ENCODE measurements at regions not wholly inside any gene's neighbourhood (a gene's known extent, or its start where the extent isn't known, plus 50 kb on each side); places are given as distances from the start of the nearest gene placed in this dataset.

GRCh38 chr22:48897645-48898370 lies 929.9 kb downstream of the BRD1 start:
- no peak for DNase-seq (ENCODE audit: low read depth)

- no peak for DNase-seq (ENCODE audit: low read depth)
These were observed 930.7 kb downstream of the BRD1 start for GRCh38 chr22:48896766-48897644.

- DNase-seq (ENCODE audit: low read depth) = no peak
These were observed 931.6 kb downstream of the BRD1 start for GRCh38 chr22:48895831-48896765.

DNA sequence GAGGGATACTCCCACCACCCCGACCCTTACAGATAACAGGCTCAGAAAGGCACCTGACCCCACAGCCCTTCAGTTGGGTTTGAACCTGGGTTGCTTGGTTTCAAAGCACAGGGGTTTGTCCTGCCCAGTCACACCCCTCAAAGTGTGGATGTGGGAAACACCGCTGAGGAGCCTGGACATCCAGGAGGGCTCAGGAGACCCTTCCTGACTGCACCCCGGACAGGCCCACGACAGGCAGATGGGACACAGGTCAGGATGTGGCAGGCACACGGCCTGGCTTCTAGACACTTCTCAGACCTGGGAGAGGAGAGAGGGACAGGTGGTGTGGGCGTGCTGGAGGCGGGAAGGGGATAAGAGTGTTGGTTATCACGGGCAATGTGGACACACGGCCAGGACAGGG lies 932.3 kb downstream of the BRD1 start:
- no peak for DNase-seq (ENCODE audit: low read depth)

DNA sequence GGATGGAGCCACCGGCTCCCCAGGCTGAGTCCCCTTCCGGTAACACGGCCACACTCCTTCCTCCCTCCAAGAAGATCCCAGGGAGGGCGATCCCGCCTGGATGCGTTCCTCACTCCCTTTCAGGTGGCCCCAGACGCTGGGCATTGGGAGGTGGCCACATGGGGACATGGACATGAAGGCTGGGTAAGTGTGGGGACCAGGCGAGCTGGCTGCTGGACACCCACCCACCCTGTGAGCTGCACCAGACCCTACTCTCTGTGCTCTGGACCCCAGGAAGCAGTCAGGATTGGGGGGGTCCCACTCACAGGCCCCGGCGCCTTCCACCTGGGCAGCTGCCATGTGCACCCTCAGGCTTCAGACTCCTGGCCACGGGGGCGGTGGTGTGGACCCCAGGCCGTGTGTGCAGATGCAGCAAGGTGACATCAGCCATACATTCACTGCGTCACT lies 932.8 kb downstream of the BRD1 start:
- no peak for DNase-seq (ENCODE audit: low read depth)

GRCh38 chr22:48894064-48894671 lies 933.5 kb downstream of the BRD1 start:
- no peak for DNase-seq (ENCODE audit: low read depth)

- no peak for DNase-seq (ENCODE audit: low read depth)
These were observed 934.2 kb downstream of the BRD1 start for GRCh38 chr22:48893288-48894063.

GRCh38 chr22:48892578-48893287 lies 934.9 kb downstream of the BRD1 start:
- no peak for DNase-seq (ENCODE audit: low read depth)

GRCh38 chr22:48891688-48892577 lies 935.7 kb downstream of the BRD1 start:
- DNase-seq (ENCODE audit: low read depth) = no peak

DNA sequence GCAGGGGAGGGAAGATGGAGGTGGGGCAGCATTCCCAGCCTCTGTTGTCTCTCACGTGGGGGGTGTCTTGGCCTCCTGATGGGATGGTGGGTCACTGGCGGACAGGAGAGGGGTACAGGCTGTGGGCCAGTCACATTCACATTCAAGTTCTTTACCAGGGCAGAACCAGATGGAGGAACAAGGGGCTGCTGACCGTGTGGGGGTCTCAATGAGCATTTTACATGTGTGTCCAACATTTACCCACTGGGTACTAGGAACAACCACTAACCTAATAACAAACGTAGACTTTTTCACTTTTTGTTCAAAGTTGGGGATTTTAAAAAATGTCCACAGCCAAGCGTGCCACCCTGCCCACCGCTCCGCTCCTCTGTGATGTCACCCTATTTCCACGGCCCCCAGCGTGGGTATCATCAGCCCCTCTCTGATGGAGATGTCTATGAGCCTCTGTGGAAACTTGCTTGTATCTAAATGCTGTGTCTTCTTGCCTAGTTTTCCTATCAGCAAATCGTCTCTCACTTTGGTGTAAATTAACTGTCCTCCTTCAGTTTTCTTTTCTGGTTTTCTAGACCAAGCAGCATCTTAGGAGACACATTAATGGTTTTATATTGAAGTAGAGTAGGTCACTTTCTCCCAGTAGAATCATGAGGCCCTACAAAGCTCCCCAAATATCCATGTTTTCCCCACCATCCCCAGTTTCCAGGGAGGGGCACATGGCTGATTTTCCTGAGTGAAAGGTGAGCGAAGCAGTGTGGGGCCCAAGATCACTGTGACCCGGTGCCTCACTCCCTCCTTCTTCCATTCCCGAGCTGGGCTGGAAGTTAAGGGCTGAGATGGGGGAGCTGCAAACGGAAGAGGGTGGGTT lies 936.7 kb downstream of the BRD1 start:
- no peak for DNase-seq (ENCODE audit: low read depth)

DNA sequence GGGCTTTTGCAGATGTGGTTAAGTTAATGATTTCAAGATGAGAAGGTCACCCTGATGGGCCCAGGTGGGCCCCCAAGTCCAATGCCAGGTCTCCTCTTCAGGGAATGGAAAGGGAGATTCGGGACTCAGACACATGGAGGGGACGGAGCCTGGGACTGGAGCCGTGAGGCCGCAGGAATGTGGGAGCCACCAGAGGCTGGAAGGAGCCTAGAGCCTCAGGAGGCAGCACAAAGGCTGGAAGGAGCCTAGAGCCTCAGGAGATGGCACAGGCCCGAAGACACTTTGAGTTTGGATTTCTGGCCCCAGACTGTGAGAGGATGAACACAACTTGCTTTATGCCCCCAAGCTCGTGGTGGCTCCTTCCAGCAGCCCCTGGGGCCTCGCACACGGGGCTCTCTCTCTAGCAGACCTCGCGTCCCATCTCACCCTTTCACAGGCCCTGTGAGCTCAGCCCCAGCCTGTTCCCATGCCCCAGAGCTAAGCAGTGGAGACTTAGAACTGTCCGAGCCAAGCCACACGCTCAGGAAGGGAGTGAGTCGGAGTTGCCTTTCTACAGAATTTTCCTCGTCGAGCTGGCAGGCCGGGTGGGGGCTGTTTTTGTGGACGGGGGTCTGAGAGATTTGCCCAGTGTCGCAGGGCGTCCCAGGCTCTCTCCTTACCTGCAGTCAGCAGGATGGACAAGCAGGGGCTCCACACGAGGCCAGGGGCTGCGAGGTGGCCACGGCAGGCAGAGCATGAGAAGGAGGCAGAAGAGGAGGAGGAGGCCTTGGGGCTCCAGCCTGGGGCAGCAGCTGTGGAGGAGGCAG lies 937.6 kb downstream of the BRD1 start:
- DNase-seq (ENCODE audit: low read depth) = no peak

- no peak for DNase-seq (ENCODE audit: low read depth)
These were observed 938.4 kb downstream of the BRD1 start for GRCh38 chr22:48889209-48889830.

DNA sequence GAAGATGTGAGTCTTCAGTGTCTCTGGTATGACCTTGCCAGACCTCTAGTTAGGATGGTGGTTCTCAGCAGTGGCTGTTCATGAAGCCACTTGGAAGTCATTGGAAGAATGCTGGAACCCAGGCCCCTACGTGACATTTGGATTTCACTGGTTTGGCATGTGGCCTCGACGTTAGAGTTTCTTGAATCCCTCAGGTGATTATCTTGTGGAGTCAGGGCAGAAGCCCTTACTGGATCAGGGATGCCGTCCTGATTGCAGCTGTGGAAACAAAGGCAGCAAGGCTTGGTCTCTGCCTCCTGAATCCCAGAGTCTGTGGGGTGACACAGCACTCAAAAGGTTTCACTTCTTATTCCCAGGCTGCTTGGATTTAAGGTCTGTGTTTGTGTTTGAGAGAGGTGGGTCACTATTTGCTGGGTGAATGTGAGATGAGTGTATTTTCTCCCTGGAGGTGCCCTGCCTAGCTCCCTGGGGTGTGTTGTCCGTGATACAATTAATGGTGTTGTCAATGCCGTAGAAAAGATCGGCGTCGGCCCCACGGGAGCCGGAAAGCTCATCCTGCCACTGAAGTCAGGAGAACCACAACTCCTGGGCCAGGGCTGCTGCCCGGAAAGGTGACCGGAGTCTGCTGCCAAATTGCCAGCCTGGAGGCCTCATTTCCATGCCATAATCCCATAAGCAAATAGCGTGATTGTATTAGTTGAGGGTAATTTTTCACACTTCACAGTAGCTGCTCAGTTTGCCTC lies 939.0 kb downstream of the BRD1 start:
- no peak for DNase-seq (ENCODE audit: low read depth)

GRCh38 chr22:48887394-48888332 lies 940.0 kb downstream of the BRD1 start:
- no peak for DNase-seq (ENCODE audit: low read depth)
